B cell (primary cell): ENCODE measurements at regions not wholly inside any gene's neighbourhood (a gene's known extent, or its start where the extent isn't known, plus 50 kb on each side); places are given as distances from the start of the nearest gene placed in this dataset.

Experiments
- CTCF ChIP-seq: fragments of 200-600 bp; IDR thresholded peaks from one replicate; pipeline ENCODE4 v1.8.0; 2022; ENCODE audit warnings: antibody characterized with exemption, mild to moderate bottlenecking
- EZH2 ChIP-seq: IDR thresholded peaks from 2 replicates; pipeline ENCODE4 v1.6.1; 2012; ENCODE audit warnings: borderline replicate concordance, low read depth, mild to moderate bottlenecking, moderate library complexity, low read length; ENCODE audit not compliant: insufficient read depth, poor library complexity, severe bottlenecking

DNA sequence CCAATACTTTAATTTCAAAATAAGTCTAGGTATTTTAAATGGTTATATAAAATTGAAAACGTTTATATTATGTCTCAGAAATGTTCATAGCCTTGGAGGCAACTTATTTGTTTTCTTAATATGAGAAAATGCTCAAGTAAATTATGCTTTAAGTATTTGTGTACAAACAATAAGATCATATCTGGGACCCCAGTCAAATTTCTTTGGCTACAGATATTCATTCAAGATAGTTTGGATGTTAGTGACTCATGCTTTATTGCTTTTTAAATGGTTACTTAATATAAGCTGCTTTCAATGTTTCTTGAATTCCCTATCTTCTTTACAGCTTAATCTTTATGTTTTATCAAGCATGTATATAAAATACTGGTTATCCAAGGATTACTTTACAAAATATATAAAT, 291.3 kb downstream of the KCNC2 start:
- TF ChIP-seq CTCF (no peak), EZH2 (no peak)
